Stimulated activated CD4-positive, alpha-beta T cell treated with anti-CD3 and anti-CD28 coated beads, TNF-alpha, amount 100 ng/mL, for 1 hour (primary cell): ENCODE measurements at regions not wholly inside any gene's neighbourhood (a gene's known extent, or its start where the extent isn't known, plus 50 kb on each side); places are given as distances from the start of the nearest gene placed in this dataset.

Experiments
- DNase-seq, 3 donors: peaks; one replicate each; pipeline ENCODE4 v3.0.0-alpha.2; 2020; ENCODE audit warnings: low read depth in 3 of 3, low spot score in 1 of 3

DNA sequence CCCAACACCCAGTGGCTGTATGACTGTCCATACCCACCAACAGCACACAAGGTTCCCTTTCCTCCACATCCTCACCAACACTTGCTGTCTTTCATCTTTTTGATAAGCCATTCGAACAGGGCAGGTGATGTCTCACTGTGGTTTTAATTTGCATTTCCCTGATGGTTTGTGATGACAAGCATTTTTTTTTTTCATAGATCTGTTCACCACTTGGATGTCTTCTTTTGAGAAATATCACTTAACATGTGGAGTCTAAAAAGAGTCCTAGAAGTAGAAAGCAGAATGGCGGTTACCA is 198.1 kb upstream of the DIO3 start:
- DNase-seq: no peak

DNA sequence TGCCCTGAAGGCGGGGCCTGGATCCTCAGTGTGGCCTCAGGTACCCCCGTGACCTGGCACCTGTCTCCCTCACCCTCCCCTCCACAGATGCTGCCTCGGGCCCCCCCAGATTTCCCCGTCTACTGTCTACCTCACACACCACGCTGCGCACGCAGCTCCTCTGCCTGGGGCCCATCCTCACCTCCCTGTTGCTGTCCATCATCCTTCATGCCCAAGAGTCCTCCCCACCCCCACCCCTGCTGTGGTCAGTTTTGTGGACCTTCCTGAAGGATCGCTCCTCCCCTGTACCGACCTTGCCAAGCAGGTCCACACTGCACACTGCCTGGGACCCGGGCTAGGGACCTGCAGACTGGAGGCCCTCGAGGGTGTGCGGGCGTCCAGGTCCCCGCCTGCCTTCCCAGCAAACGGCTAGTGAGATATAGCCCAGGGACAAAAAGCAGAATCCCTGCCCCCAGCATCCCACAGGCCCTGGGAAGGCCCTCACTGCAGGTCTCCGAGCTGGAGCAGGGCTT is 197.4 kb upstream of the DIO3 start:
- no peak for DNase-seq

GRCh38 chr14:101364503-101365328 is 196.6 kb upstream of the DIO3 start:
- DNase-seq: no peak

GRCh38 chr14:101365329-101366158 is 195.8 kb upstream of the DIO3 start:
- no peak for DNase-seq

GRCh38 chr14:101367421-101368261 is 193.7 kb upstream of the DIO3 start:
- no peak for DNase-seq

GRCh38 chr14:101368629-101369028 is 192.7 kb upstream of the DIO3 start:
- DNase-seq: no peak

GRCh38 chr14:101369194-101369915 is 191.9 kb upstream of the DIO3 start:
- DNase-seq: no peak

DNA sequence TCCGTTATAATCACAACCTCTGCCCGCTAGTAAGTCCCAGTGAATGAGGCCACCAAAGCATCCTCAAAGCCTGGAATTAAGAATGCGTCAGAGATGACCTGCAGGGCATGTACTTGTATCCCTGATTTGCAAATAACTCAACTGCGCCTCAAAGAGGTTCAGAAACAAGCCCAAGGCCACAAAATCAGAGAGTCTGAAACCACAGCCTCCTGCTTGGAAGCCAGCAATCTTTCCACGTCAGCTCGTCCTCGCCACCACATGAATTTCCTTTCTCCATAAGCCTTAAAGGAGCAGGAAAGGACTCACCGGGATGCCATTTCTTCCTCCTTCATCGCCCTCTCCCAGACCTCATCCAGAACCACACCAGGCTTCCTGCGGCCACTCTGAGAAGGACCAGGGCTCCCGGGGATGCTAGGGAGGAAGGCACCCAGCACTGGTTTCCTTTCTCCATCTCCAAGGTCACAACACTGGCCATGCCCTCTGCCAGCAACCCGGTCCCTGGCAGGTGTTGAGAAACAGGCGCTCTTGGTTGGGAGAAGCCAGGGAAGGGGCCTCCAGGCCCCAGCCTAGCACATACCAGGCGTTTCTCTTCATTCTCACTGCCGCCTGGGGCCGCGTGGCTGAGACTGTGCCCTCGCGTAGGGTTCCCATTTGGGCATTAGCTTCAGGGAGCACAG is 191.2 kb upstream of the DIO3 start:
- no peak for DNase-seq

DNA sequence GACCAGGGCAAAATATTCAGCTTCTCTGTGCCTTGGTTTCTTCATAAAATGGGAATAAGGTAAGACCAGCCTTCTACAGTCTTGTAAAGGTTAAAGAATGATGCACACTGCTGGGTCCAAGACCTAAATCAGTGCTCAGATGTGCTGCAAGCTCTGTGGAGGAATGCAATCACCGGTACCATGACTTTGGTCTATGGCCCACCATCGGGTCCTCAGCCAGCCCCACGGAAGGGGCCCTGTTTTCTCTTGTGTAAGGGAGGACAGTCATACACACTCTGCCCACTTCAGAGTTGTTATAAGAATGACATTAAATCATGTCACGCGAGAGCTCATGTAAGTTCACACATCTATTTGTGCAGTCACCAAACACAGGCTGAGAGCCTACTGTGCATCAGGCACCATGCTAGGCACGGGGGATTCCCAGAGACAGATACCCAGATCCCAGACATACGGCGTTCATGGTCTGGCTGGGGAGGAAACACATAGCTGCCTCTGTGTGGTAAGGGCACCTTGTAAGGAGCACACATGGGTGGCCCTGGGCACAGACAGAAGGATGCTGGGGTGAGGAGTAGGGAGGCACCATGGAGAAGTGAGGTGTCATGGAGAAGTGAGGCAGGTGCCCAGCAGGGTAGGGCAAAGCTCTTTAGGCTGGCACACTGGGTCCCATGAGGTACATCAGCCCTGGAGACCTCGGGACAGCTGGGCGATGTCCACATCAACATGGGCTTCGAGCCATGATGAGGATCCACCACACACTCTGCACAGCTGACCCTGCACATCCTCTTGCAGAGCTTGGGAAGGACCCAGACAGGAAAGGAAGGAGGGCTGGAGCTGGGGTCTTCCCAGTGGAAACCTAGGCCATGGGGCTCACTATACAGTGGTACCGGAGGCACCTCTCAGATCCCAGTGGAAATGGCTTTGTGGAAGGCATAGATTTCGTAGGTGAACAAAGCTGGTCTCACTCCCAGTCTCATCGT is 190.4 kb upstream of the DIO3 start:
- DNase-seq: no peak

GRCh38 chr14:101371799-101372793 is 189.2 kb upstream of the DIO3 start:
- no peak for DNase-seq

DNA sequence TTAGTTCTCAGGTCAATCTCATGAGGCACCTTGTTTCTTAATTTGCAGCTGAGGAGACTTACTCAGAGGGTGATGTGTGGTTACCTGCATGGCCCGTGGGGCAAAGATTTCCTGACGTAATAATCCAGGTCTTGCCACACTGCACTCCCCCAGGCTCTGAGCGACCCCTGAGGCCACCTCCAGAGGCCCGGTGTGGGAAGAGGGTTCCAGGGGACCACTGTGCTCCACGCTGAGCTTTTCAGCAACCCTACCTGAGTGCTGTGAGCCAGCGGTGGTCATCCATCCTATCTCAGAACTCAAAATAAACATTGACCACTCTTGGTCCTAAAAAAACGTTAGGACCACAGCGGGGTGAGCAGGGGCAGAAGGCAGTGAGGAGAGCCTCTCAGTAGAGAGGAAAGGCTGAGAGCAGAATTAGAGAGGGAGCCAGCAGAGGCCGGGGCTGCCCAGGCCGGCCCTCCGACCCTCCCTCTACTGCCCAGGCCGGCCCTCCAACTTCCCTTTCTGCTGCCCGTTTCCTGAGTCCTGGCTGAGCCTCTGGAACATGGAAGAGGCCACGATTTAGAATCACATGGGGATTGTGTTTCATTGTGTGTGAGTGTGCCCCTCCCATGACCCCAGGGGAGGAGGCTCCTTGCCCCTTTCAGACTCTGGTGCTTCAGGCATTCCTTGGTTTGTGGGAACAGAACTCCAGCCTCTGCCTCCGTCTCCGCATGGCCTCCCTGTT is 188.2 kb upstream of the DIO3 start:
- DNase-seq: no peak

DNA sequence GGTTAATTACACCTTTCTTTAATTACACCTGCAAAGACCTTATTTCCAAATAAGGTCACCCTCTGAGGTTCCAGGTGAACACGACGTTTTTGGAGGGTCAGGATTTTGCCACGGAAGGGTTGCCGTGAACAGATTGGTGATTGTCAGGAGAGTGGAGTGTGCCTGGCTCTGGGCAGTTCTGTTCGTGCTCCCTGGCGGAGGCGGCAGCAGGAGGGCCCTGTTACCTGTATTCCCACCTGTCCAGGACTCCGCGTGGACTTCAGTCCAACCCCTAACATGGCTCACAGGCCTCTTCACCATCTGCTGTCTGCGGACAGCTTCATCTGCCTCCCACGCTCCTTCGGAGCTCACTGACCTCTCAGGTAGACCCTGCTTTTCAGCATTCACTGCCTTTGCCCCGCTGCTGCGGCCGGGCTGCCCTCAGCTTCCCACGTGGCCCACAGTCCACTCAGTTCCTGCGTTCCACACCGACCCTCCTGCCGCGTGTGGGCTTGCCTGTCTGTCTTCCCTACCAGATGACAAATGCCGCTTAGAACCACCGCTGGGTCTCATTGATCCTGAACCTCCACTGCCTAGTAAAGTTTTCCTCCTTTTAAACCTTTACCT is 187.5 kb upstream of the DIO3 start:
- DNase-seq: no peak

DNA sequence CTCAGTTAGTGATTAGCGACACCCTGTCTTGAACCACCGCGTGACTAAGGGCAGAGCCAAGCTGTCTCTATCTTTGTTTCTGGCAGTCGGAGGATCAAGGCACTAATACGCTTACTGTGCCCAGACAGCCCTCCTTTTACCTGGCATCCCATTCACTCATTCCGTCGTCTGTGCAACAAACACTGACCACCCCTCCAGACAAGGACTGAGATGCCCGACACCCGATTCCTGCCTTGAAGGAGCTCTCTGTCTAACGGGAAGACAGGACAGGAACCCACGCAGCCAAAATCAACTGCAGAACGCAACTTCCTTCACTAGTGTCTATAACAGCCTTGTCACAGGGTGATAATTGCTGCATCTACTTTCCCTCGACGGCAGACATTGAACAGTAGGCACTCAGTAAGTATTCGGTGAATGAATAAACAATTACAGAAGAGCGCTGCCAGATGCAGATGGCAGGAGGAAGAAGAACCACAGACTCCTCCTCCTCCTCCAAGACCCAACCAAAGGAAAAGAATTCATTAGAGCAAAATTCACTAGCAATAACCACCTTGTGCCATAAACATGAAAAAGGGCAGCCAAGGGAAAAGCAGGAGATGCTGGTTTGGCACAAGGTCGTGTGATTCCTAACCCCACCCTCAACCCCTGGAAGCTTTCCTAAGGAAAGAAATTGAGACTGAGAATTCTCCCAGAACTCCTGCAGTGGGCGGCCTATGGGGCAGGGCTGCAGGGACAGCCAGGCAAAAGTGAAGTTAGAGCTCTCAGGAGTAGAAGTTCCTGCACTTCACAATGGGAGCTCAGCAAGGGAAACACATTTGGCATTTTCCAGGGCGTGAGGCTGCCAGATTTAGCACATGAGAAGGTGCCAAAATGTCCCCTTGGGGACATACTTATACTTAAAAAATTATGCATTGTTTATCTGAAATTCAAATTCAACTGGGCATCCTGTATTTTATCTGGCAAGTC is 186.6 kb upstream of the DIO3 start:
- DNase-seq: no peak

DNA sequence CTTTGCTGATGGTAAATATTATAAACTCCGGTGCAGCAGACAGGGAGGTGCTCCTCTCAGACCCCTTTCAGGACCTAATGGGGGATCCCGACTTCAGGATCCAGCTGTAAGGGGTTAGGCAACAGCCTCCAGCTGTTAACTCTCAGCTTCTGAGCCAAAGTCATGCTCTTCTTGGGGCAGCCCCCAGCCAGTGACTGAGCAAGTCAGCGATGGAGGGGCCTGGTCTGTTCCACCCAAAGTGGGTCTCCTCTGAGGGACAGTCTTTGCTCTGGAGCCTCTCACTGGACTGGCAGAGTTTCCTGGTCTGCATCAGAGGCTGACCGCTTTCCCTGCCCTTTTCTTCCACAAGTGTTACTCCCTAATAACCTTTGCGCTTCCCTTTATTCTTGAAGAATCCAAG is 184.2 kb upstream of the DIO3 start:
- no peak for DNase-seq

DNA sequence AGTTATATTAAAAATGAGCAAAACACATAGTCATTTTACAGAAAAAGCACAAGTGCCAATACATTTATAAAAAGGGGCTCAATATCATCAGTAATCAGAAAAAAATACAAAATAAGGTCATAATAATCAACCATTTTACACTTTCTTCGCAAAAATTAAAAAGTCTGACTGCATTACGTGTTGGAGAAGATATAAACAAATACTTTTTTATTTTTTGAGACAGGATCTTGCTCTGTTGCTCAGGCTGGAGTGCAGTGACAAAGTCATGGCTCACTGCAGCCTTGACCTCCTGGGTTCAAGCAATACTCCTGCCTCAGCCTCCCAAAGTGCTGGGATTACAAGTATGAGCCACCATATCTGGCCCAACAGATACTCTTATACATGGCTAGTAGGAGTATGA is 181.5 kb upstream of the DIO3 start:
- no peak for DNase-seq

- DNase-seq: no peak
These were observed 180.8 kb upstream of the DIO3 start for GRCh38 chr14:101380512-101380911.
